ENCODE measurements at regions not wholly inside any gene's neighbourhood (a gene's known extent, or its start where the extent isn't known, plus 50 kb on each side); places are given as distances from the start of the nearest gene placed in this dataset.

GRCh38 chr10:110408943-110409342, 88.8 kb upstream of the DUSP5 start:
- TF ChIP-seq RCOR1 (IDR thresholded peaks at IDR 0.05; ENCODE audit: low read length) (no peak), EP300 (IDR thresholded peaks at IDR 0.05; ENCODE audit: borderline replicate concordance in 1 of 2, low read depth in 1 of 2, low read length in 1 of 2) (no peak), CTCF (IDR thresholded peaks at IDR 0.05) (no peak), TCF12 (IDR thresholded peaks at IDR 0.05) (no peak), NRF1 (IDR thresholded peaks at IDR 0.05; ENCODE audit: low read depth, low read length) (no peak), RAD21 (IDR thresholded peaks at IDR 0.05; ENCODE audit: low read length) (no peak), SMC3 (IDR thresholded peaks at IDR 0.05; ENCODE audit: low read depth, low read length) (no peak), REST (IDR thresholded peaks at IDR 0.05; ENCODE audit: low read depth, low read length) (no peak), TAF1 (IDR thresholded peaks at IDR 0.05; ENCODE audit: borderline replicate concordance, low read depth, low read length) (no peak)
